H1 (cell line): ENCODE measurements at regions not wholly inside any gene's neighbourhood (a gene's known extent, or its start where the extent isn't known, plus 50 kb on each side); places are given as distances from the start of the nearest gene placed in this dataset.

Experiments
- CTCF ChIA-PET: fragments of 300-600 bp; sonication (Branson Sonifier 250); formaldehyde crosslinking; loops from one replicate; lab custom pipeline; 2021; ENCODE audit not compliant: partially characterized antibody; lab: Charles Lee
- POLR2A ChIA-PET: fragments of 300-600 bp; sonication (Branson Sonifier 250); formaldehyde crosslinking; loops from one replicate; lab custom pipeline; 2021; ENCODE audit warnings: inconsistent platforms; ENCODE audit not compliant: partially characterized antibody; lab: Charles Lee
- DNase-seq, 2 experiments: peaks; one replicate each; pipeline versions ENCODE4 v3.0.0 to v3.0.0-alpha.2; 2010 to 2022; ENCODE audit warnings: low spot score in 2 of 2, low read depth in 1 of 2, mixed read lengths in 1 of 2
- FAIRE-seq: peaks from 2 replicates; lab custom pipeline; 2011; peaks lifted over from hg19 to GRCh38; lab: Jason Lieb, UNC
- H2AFZ ChIP-seq: 2 replicates; pipeline ENCODE4 v1.8.1; 2012; ENCODE audit warnings: low read length, inconsistent platforms
- H2AK5ac ChIP-seq: 2 replicates; pipeline ENCODE4 v1.6.1; 2013; ENCODE audit warnings: low read depth, low read length
- H2BK120ac ChIP-seq: replicated peaks from 2 replicates; pipeline ENCODE3; 2013; ENCODE audit warnings: low read depth, low read length, inconsistent platforms
- H2BK12ac ChIP-seq: 2 replicates; pipeline ENCODE4 v1.6.1; 2013; ENCODE audit warnings: low read depth, low read length
- H2BK15ac ChIP-seq: 2 replicates; pipeline ENCODE4 v1.6.1; 2013; ENCODE audit warnings: low read length
- H2BK20ac ChIP-seq: 2 replicates; pipeline ENCODE4 v1.6.1; 2013; ENCODE audit warnings: low read length
- H2BK5ac ChIP-seq: 2 replicates; pipeline ENCODE4 v1.6.1; 2013; ENCODE audit warnings: low read depth, low read length
- H3K14ac ChIP-seq: 2 replicates; pipeline ENCODE4 v1.6.1; 2013; ENCODE audit warnings: inconsistent platforms; ENCODE audit not compliant: insufficient read length
- H3K18ac ChIP-seq: 2 replicates; pipeline ENCODE4 v1.6.1; 2013; ENCODE audit warnings: low read length; ENCODE audit errors: extremely low read depth
- H3K23ac ChIP-seq: 2 replicates; pipeline ENCODE4 v1.6.1; 2013; ENCODE audit warnings: inconsistent platforms; ENCODE audit not compliant: insufficient read length
- H3K23me2 ChIP-seq: 2 replicates; pipeline ENCODE4 v1.6.1; 2013; ENCODE audit warnings: low read depth, low read length
- H3K27ac ChIP-seq: 2 replicates; pipeline ENCODE4 v1.6.1; 2011; ENCODE audit warnings: low read depth, low read length, inconsistent platforms
- H3K27me3 ChIP-seq, 4 experiments: replicated peaks in 1 of 4; 1 replicate in 1 of 4; 2 replicates in 3 of 4; pipeline versions ENCODE4 v1.6.1 to v1.8.1; 2011 to 2013; ENCODE audit warnings: low read length in 3 of 4, mild to moderate bottlenecking in 3 of 4, inconsistent platforms in 2 of 4, mixed read lengths in 2 of 4, moderate library complexity in 1 of 4; ENCODE audit not compliant: control insufficient read depth in 3 of 4, insufficient read depth in 3 of 4; ENCODE audit errors: extremely low read depth in 1 of 4
- H3K36me3 ChIP-seq, 4 experiments: 2 replicates each; pipeline versions ENCODE4 v1.6.1 to v1.8.1; 2011 to 2013; ENCODE audit warnings: mild to moderate bottlenecking in 4 of 4, low read length in 3 of 4, moderate library complexity in 2 of 4, control low read depth in 1 of 4, inconsistent platforms in 1 of 4; ENCODE audit not compliant: insufficient read depth in 4 of 4, control insufficient read depth in 2 of 4
- H3K4ac ChIP-seq: replicated peaks from 2 replicates; pipeline ENCODE3; 2013; ENCODE audit warnings: low read length, low read depth, mixed read lengths, inconsistent platforms; ENCODE audit not compliant: insufficient read length
- H3K4me1 ChIP-seq, 4 experiments: replicated peaks in 1 of 4; 1 replicate in 1 of 4; 2 replicates in 3 of 4; pipeline versions ENCODE4 v1.6.1 to v1.8.1; 2011 to 2013; ENCODE audit warnings: low read length in 3 of 4, inconsistent platforms in 2 of 4, mixed read lengths in 1 of 4; ENCODE audit not compliant: insufficient read depth in 4 of 4, control insufficient read depth in 3 of 4
- H3K4me2 ChIP-seq, 2 experiments: 2 replicates each; pipeline versions ENCODE4 v1.6.1 to v1.8.1; 2011 to 2013; ENCODE audit warnings: low read depth in 2 of 2, low read length in 2 of 2, control low read depth in 1 of 2, inconsistent platforms in 1 of 2, mild to moderate bottlenecking in 1 of 2; ENCODE audit not compliant: insufficient read depth in 1 of 2
- H3K4me3 ChIP-seq, 4 experiments: fragments of 200-600, 300-600 bp in 1 of 4; sonication (generic), shearing (Covaris generic), sonication (Bioruptor Twin) in 1 of 4; 2 replicates each; pipeline versions ENCODE4 v1.5.1 to v1.8.1; 2011 to 2016; ENCODE audit warnings: low read length in 4 of 4, low read depth in 3 of 4, control low read depth in 2 of 4, inconsistent platforms in 2 of 4, mild to moderate bottlenecking in 2 of 4, mixed read lengths in 1 of 4, moderate library complexity in 1 of 4; ENCODE audit not compliant: insufficient read depth in 2 of 4; ENCODE audit errors: extremely low read depth in 1 of 4
- H3K56ac ChIP-seq: replicated peaks from 2 replicates; pipeline ENCODE3; 2013; ENCODE audit warnings: low read depth, mild to moderate bottlenecking, mixed read lengths, low read length, inconsistent platforms; ENCODE audit not compliant: insufficient read length
- H3K79me1 ChIP-seq: 2 replicates; pipeline ENCODE4 v1.6.1; 2013; ENCODE audit warnings: low read depth, low read length, control low read depth
- H3K79me2 ChIP-seq, 2 experiments: 2 replicates each; pipeline versions ENCODE4 v1.6.1 to v1.8.1; 2012 to 2013; ENCODE audit warnings: low read length in 2 of 2, mild to moderate bottlenecking in 2 of 2, inconsistent platforms in 1 of 2; ENCODE audit not compliant: insufficient read depth in 2 of 2, control insufficient read depth in 1 of 2
- H3K9ac ChIP-seq, 4 experiments: replicated peaks in 1 of 4; 1 replicate in 1 of 4; 2 replicates in 3 of 4; pipeline versions ENCODE4 v1.6.1 to v1.8.1; 2011 to 2013; ENCODE audit warnings: low read depth in 3 of 4, low read length in 3 of 4, control low read depth in 2 of 4, mild to moderate bottlenecking in 2 of 4, moderate library complexity in 2 of 4, inconsistent platforms in 1 of 4; ENCODE audit errors: extremely low read depth in 1 of 4
- H3K9me3 ChIP-seq, 2 experiments: 2 replicates each; pipeline versions ENCODE4 v1.6.1 to v1.8.1; 2012 to 2013; ENCODE audit warnings: mild to moderate bottlenecking in 2 of 2, moderate library complexity in 2 of 2, control low read depth in 1 of 2, inconsistent platforms in 1 of 2, low read depth in 1 of 2, low read length in 1 of 2, mixed read lengths in 1 of 2; ENCODE audit not compliant: insufficient read depth in 2 of 2
- H4K20me1 ChIP-seq, 2 experiments: replicated peaks in 1 of 2; 2 replicates each; pipeline versions ENCODE3 to v1.8.1; 2011 to 2013; ENCODE audit warnings: inconsistent platforms in 2 of 2, low read length in 2 of 2, mild to moderate bottlenecking in 1 of 2; ENCODE audit not compliant: insufficient read depth in 2 of 2, control insufficient read depth in 1 of 2
- H4K5ac ChIP-seq: 2 replicates; pipeline ENCODE4 v1.6.1; 2013; ENCODE audit warnings: low read length, low read depth, mixed read lengths, inconsistent platforms; ENCODE audit not compliant: insufficient read length
- H4K8ac ChIP-seq: 2 replicates; pipeline ENCODE4 v1.8.0; 2013; ENCODE audit warnings: mild to moderate bottlenecking, moderate library complexity, low read length, inconsistent platforms; ENCODE audit not compliant: insufficient read depth; ENCODE audit errors: extremely low read depth
- H4K91ac ChIP-seq: replicated peaks from 2 replicates; pipeline ENCODE3; 2013; ENCODE audit warnings: low read length, mixed read lengths, inconsistent platforms; ENCODE audit not compliant: insufficient read length
- BRCA1 ChIP-seq: IDR thresholded peaks from 2 replicates; pipeline ENCODE4 v1.6.1; 2012; ENCODE audit warnings: low read depth, low read length, improper control_type of control experiment
- GABPA ChIP-seq: IDR thresholded peaks from 2 replicates; pipeline ENCODE4 v1.6.1; 2011; ENCODE audit warnings: mild to moderate bottlenecking, low read length, moderate library complexity, borderline replicate concordance; ENCODE audit not compliant: insufficient read depth
- KDM1A ChIP-seq: fragments of 200-600, 300-600 bp; sonication (generic); IDR thresholded peaks from 2 replicates; pipeline ENCODE4 v1.7.1; 2016; ENCODE audit warnings: mild to moderate bottlenecking, low read length, borderline replicate concordance
- WGBS, 2 experiments: shearing (Covaris generic) in 1 of 2; methylation state at CpG; one replicate each; pipeline versions ENCODE4 v1.1.6 to v1.1.7; 2013 to 2015; ENCODE audit warnings: low lambda C conversion rate in 2 of 2, mixed read lengths in 2 of 2, inconsistent platforms in 1 of 2, low coverage in 1 of 2, missing lambda C conversion rate in 1 of 2; ENCODE audit not compliant: insufficient replicate concordance in 2 of 2, insufficient coverage in 1 of 2, insufficient read length in 1 of 2; ENCODE audit errors: extremely low coverage in 1 of 2, missing lambda C conversion rate in 1 of 2; 5-methylcytosine and 5-hydroxymethylcytosine counted together

DNA sequence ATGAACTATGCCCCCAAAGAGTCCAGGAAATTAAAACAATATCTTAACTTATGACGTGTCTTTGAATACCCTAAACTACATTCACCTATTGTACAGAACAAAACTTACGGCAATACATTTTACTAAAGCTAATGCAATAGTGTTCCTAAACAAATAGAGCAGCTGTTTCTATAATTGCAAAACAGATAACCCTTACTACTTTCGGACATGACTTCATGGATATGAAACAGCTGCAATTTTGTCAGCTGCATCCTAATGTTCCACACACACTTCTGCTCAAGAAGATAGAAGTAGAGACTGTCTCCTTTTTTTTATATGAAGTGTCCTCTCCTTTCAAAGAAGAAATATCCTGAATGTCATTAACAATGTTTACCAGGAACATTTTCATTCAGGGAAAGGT is 174.9 kb downstream of the ACTRT1 start:
- TF ChIP-seq KDM1A = no peak
- TF ChIP-seq BRCA1 = no peak
- no peak for TF ChIP-seq GABPA
- TF ChIP-seq, all 59 proteins: peak for 0
- no peak for FAIRE-seq
- CTCF ChIA-PET = no interaction called here
- H3K18ac ChIP-seq = no peak overlapping the region
- no peak overlapping the region for H2AFZ ChIP-seq
- H3K27ac ChIP-seq = no peak overlapping the region
- H3K79me2 ChIP-seq = no peaks in the 10 kb centered on the region
- no peak overlapping the region for H3K9ac ChIP-seq
- H3K9me3 ChIP-seq = no peaks in the 10 kb centered on the region
- H2AK5ac ChIP-seq = no peak overlapping the region
- H4K20me1 ChIP-seq = no peaks in the 10 kb centered on the region
- 90% methylated on average over 3 of the region's 3 CpGs; no CpG with 5 or more reads in 1 of the 2 experiments for WGBS, 2 experiments
- no peak overlapping the region for H3K56ac ChIP-seq
- H3K4ac ChIP-seq = no peak overlapping the region
- no peak overlapping the region for H2BK12ac ChIP-seq
- H2BK20ac ChIP-seq = no peak overlapping the region
- H2BK5ac ChIP-seq = no peak overlapping the region
- no peak overlapping the region for H3K14ac ChIP-seq
- POLR2A ChIA-PET = no interaction called here
- H3K4me3 ChIP-seq = no peak overlapping the region
- H3K23ac ChIP-seq = no peak overlapping the region
- H3K4me2 ChIP-seq = no peak overlapping the region
- no peak overlapping the region for H2BK120ac ChIP-seq
- no peak overlapping the region for H4K8ac ChIP-seq
- no peak overlapping the region for H2BK15ac ChIP-seq
- no peaks in the 10 kb centered on the region for H3K4me1 ChIP-seq
- H3K23me2 ChIP-seq = no peaks in the 10 kb centered on the region
- no peaks in the 10 kb centered on the region for H3K79me1 ChIP-seq
- H4K91ac ChIP-seq = no peak overlapping the region
- H3K36me3 ChIP-seq = no peaks in the 10 kb centered on the region
- no peak overlapping the region for H4K5ac ChIP-seq
- DNase-seq = no peak
- H3K27me3 ChIP-seq = no peaks in the 10 kb centered on the region
